ENCODE measurements at regions not wholly inside any gene's neighbourhood (a gene's known extent, or its start where the extent isn't known, plus 50 kb on each side); places are given as distances from the start of the nearest gene placed in this dataset.

- Mint-ChIP-seq H3K4me1 (ENCODE audit: low read depth) (peaks cover 29% of the 10 kb centered on the region), H3K36me3 (ENCODE audit: low read depth) (no peaks in the 10 kb centered on the region), H3K9me3 (ENCODE audit: low read depth) (no peaks in the 10 kb centered on the region), H3K27me3 (ENCODE audit: low read depth) (no peaks in the 10 kb centered on the region), H3K4me3 (ENCODE audit: unreplicated experiment) (no peak overlapping the region), H3K27ac (ENCODE audit: unreplicated experiment) (no peak overlapping the region)
- no peak for DNase-seq (ENCODE audit: low spot score)
- TF ChIP-seq CTCF (IDR thresholded peaks at IDR 0.05), result no peak
These were observed 689.6 kb downstream of the MECOM start for GRCh38 chr3:168973897-168974296.

- DNase-seq (ENCODE audit: low spot score), result no peak
- no peak overlapping the region for H3K4me3 Mint-ChIP-seq (ENCODE audit: unreplicated experiment)
- H3K4me1 Mint-ChIP-seq (ENCODE audit: low read depth), result peaks cover 30% of the 10 kb centered on the region
These were observed 690.3 kb downstream of the MECOM start for GRCh38 chr3:168973206-168973605.

GRCh38 chr3:168968609-168969008, 694.9 kb downstream of the MECOM start:
- Mint-ChIP-seq H3K27ac (ENCODE audit: unreplicated experiment) (peak overlapping the region; percentile 18), H3K9me3 (ENCODE audit: low read depth) (no peaks in the 10 kb centered on the region), H3K27me3 (ENCODE audit: low read depth) (no peaks in the 10 kb centered on the region), H3K4me1 (ENCODE audit: low read depth) (peaks cover 4% of the 10 kb centered on the region), H3K36me3 (ENCODE audit: low read depth) (no peaks in the 10 kb centered on the region), H3K4me3 (ENCODE audit: unreplicated experiment) (no peak overlapping the region)
- DNase-seq (ENCODE audit: low spot score), result no peak
- no peak for TF ChIP-seq CTCF (IDR thresholded peaks at IDR 0.05)

More at GRCh38 chr3:168973206-168973605, 690.3 kb downstream of the MECOM start:
- Mint-ChIP-seq H3K36me3 (ENCODE audit: low read depth) (no peaks in the 10 kb centered on the region), H3K27ac (ENCODE audit: unreplicated experiment) (no peak overlapping the region), H3K27me3 (ENCODE audit: low read depth) (no peaks in the 10 kb centered on the region), H3K9me3 (ENCODE audit: low read depth) (no peaks in the 10 kb centered on the region)
- TF ChIP-seq CTCF (IDR thresholded peaks at IDR 0.05), result no peak

- DNase-seq (ENCODE audit: low spot score), result no peak
- H3K4me3 Mint-ChIP-seq (ENCODE audit: unreplicated experiment), result no peak overlapping the region
- peaks cover 5% of the 10 kb centered on the region for H3K9me3 Mint-ChIP-seq (ENCODE audit: low read depth)
- no peaks in the 10 kb centered on the region for H3K36me3 Mint-ChIP-seq (ENCODE audit: low read depth)
- no peak overlapping the region for H3K27ac Mint-ChIP-seq (ENCODE audit: unreplicated experiment)
- H3K27me3 Mint-ChIP-seq (ENCODE audit: low read depth), result no peaks in the 10 kb centered on the region
- peaks cover 4% of the 10 kb centered on the region for H3K4me1 Mint-ChIP-seq (ENCODE audit: low read depth)
- no peak for TF ChIP-seq CTCF (IDR thresholded peaks at IDR 0.05)
These were observed 698.8 kb downstream of the MECOM start for GRCh38 chr3:168964736-168965135.

GRCh38 chr3:168961271-168961670, 702.2 kb downstream of the MECOM start:
- no peaks in the 10 kb centered on the region for H3K36me3 Mint-ChIP-seq (ENCODE audit: low read depth)
- H3K27ac Mint-ChIP-seq (ENCODE audit: unreplicated experiment), result no peak overlapping the region
- H3K4me3 Mint-ChIP-seq (ENCODE audit: unreplicated experiment), result no peak overlapping the region
- no peak for DNase-seq (ENCODE audit: low spot score)
- H3K9me3 Mint-ChIP-seq (ENCODE audit: low read depth), result peaks cover 5% of the 10 kb centered on the region
- no peak for TF ChIP-seq CTCF (IDR thresholded peaks at IDR 0.05)
- peaks cover 1% of the 10 kb centered on the region for H3K27me3 Mint-ChIP-seq (ENCODE audit: low read depth)
- H3K4me1 Mint-ChIP-seq (ENCODE audit: low read depth), result no peaks in the 10 kb centered on the region
